Adrenal gland (tissue), 9 donors: ENCODE measurements at regions not wholly inside any gene's neighbourhood (a gene's known extent, or its start where the extent isn't known, plus 50 kb on each side); places are given as distances from the start of the nearest gene placed in this dataset.

Experiments
- DNase-seq, 7 donors: peaks; one replicate each; pipeline ENCODE4 v3.0.0-alpha.2; 2019 to 2020
- H3K27ac ChIP-seq, 5 donors: fragments of 200-600 bp; sonication (generic) in 4 of 5; 1 replicate in 3 of 5; 2 replicates in 2 of 5; pipeline versions ENCODE4 v1.5.1 to v1.8.0; 2016 to 2020; ENCODE audit warnings: mild to moderate bottlenecking in 1 of 5
- H3K27me3 ChIP-seq: fragments of 200-600 bp; 2 replicates; pipeline ENCODE4 v1.8.0; 2021
- H3K36me3 ChIP-seq, 2 donors: fragments of 200-600 bp; replicated peaks in 1 of 2; 1 replicate in 1 of 2; 2 replicates in 1 of 2; pipeline versions ENCODE4 v1.5.1 to v1.8.0; 2018 to 2022
- H3K4me1 ChIP-seq, 2 donors: fragments of 200-600 bp; replicated peaks in 1 of 2; 1 replicate in 1 of 2; 2 replicates in 1 of 2; pipeline versions ENCODE4 v1.5.1 to v1.8.0; 2018 to 2021
- H3K4me3 ChIP-seq, 4 donors: fragments of 200-600 bp; sonication (generic) in 3 of 4; one replicate each; pipeline ENCODE4 v1.5.1; 2016 to 2018
- H3K9me3 ChIP-seq, 3 donors: fragments of 200-600 bp; sonication (generic) in 1 of 3; replicated peaks in 1 of 3; 1 replicate in 2 of 3; 2 replicates in 1 of 3; pipeline versions ENCODE4 v1.5.1 to v1.8.0; 2016 to 2021
- POLR2A ChIP-seq, 2 donors: fragments of 450-650 bp; IDR thresholded peaks; one replicate each; pipeline ENCODE4 v1.6.1; 2017; ENCODE audit warnings: antibody characterized with exemption in 2 of 2, mild to moderate bottlenecking in 2 of 2, moderate library complexity in 1 of 2
- WGBS, 4 donors: extraction: QIAGEN DNeasy Blood & Tissue Kit in 2 of 4; methylation state at CpG; one replicate each; pipeline versions ENCODE4 v1.1.5 to v1.1.7; 2013 to 2017; 5-methylcytosine and 5-hydroxymethylcytosine counted together
- intact Hi-C, 2 donors: fragments of 100-400 bp; cut with DNase I; formaldehyde crosslinking; loops; one replicate each; pipeline versions ENCODE4 v1.14.1 to v1.15.0; 2022 to 2023
- TF ChIP-seq, protein P1 (sequence below), 6 experiments: fragments of 450-650 bp in 4 of 6; fragments of 200-600 bp in 2 of 6; sonication (generic) in 1 of 6; IDR thresholded peaks; 1 replicate in 5 of 6; 2 replicates in 1 of 6; pipeline versions ENCODE4 v1.5.1 to v1.8.0; 2016 to 2021; ENCODE audit warnings: antibody characterized with exemption in 6 of 6, mild to moderate bottlenecking in 2 of 6, moderate library complexity in 1 of 6
- donor health status: healthy with polysubstance abuse.
- donor health status: Bipolar disorder and iron deficiency.
- donor health status: DM: yes; HTN: yes; CAD: no.
- donor health status: DM: no; HTN: no; CAD: no.
- donor health status: DM: no; HTN: no; CAD: no.

DNA sequence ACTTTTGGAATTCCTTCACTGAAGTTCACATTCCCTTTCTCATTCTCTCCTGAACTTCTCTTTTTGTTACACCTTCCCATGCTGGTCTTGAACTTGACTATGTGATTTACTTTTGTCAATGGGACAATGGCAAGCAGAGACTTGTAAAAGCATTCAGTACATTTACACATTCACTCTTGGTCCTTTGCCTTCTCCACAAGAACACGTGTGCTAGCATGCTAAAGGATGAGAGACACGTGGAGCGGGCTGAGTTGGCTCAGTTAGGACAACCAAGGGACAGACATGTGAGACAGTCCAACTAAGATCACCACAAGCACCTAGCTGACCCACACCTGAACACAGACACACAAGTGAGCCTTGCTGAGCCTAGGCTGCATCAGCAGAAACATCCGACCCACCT is 91.3 kb upstream of the PAK5 start:
- H3K9me3 ChIP-seq: no peaks in the 10 kb centered on the region
- TF ChIP-seq, protein P1, sequence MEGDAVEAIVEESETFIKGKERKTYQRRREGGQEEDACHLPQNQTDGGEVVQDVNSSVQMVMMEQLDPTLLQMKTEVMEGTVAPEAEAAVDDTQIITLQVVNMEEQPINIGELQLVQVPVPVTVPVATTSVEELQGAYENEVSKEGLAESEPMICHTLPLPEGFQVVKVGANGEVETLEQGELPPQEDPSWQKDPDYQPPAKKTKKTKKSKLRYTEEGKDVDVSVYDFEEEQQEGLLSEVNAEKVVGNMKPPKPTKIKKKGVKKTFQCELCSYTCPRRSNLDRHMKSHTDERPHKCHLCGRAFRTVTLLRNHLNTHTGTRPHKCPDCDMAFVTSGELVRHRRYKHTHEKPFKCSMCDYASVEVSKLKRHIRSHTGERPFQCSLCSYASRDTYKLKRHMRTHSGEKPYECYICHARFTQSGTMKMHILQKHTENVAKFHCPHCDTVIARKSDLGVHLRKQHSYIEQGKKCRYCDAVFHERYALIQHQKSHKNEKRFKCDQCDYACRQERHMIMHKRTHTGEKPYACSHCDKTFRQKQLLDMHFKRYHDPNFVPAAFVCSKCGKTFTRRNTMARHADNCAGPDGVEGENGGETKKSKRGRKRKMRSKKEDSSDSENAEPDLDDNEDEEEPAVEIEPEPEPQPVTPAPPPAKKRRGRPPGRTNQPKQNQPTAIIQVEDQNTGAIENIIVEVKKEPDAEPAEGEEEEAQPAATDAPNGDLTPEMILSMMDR (IDR thresholded peaks at IDR 0.05): no peak
- TF ChIP-seq POLR2A (IDR thresholded peaks at IDR 0.05): no peak
- no peaks in the 10 kb centered on the region for H3K27me3 ChIP-seq
- no peak overlapping the region for H3K4me3 ChIP-seq
- no peak overlapping the region for H3K27ac ChIP-seq
- DNase-seq: no peak
- intact Hi-C loops: no loop called here
- no peaks in the 10 kb centered on the region for H3K4me1 ChIP-seq
- WGBS, 4 donors: 81 to 87% (median 83%) methylated on average over 4 of the region's 4 CpGs
- no peaks in the 10 kb centered on the region for H3K36me3 ChIP-seq

DNA sequence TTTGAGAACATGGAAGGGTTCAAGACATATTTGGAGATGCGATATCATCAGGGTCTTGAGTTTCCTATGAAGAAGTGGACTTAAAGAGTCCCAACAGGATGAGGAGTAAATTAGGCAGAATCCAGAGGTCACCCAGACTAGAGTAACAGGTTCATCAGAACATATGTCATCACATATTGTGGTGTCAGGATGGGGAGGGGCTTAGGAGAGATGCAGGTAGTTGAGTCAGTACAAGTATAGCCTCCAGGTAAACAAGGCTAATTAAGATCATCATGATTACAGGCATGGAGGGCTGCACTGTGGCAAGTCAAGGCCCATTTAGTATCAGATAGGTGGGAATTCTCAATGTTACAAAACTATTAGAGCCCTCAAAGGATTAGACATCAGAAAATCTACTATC is 90.1 kb upstream of the PAK5 start:
- no peak for DNase-seq
- H3K4me1 ChIP-seq: no peaks in the 10 kb centered on the region
- intact Hi-C loops: no loop called here
- H3K4me3 ChIP-seq: no peak overlapping the region
- WGBS, 4 donors: 86 to 100% (median 90%) methylated on average over 1 of the region's 1 CpG
- TF ChIP-seq POLR2A (IDR thresholded peaks at IDR 0.05): no peak
- TF ChIP-seq, protein P1 (IDR thresholded peaks at IDR 0.05): no peak
- no peaks in the 10 kb centered on the region for H3K27me3 ChIP-seq
- H3K27ac ChIP-seq: no peak overlapping the region
- no peaks in the 10 kb centered on the region for H3K36me3 ChIP-seq
- H3K9me3 ChIP-seq: no peaks in the 10 kb centered on the region

DNA sequence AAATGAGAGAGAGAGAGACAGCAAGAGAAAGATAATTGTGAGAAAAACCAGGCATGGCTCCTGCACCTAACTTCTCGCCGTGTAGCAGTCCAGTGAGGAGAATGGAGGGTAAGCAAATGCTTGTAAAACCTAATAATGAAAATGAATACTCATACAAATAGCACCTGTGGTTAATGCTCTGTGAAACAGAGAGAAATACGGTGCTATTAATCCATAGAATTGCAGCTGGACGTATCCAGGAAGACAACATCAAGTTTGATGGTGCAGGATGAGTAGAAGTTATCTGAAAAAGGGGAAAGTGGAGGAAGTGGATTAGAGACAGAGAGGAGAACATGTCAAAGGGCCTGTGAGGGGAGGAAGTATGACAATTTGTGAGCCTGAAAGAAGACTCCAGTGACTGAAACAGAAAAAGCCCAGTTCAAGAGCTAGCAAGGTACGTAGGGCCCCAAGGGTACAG is 89.4 kb upstream of the PAK5 start:
- no peaks in the 10 kb centered on the region for H3K4me1 ChIP-seq
- no peaks in the 10 kb centered on the region for H3K9me3 ChIP-seq
- WGBS, 4 donors: 48 to 56% (median 55%) methylated on average over 5 of the region's 5 CpGs
- TF ChIP-seq POLR2A (IDR thresholded peaks at IDR 0.05): no peak
- TF ChIP-seq, protein P1 (IDR thresholded peaks at IDR 0.05): no peak
- H3K27ac ChIP-seq: no peak overlapping the region
- H3K36me3 ChIP-seq: no peaks in the 10 kb centered on the region
- intact Hi-C loops: no loop called here
- no peak overlapping the region for H3K4me3 ChIP-seq
- DNase-seq: no peak
- H3K27me3 ChIP-seq: no peaks in the 10 kb centered on the region

GRCh38 chr20:9927224-9927623 is 88.3 kb upstream of the PAK5 start:
- intact Hi-C loops: no loop called here
- Histone ChIP-seq H3K4me1 (no peaks in the 10 kb centered on the region), H3K27me3 (no peaks in the 10 kb centered on the region), H3K36me3 (no peaks in the 10 kb centered on the region), H3K27ac (no peak overlapping the region), H3K9me3 (no peaks in the 10 kb centered on the region), H3K4me3 (no peak overlapping the region)
- TF ChIP-seq, protein P1 (IDR thresholded peaks at IDR 0.05): no peak
- no peak for TF ChIP-seq POLR2A (IDR thresholded peaks at IDR 0.05)
- 76 to 88% (median 81%) methylated on average over 1 of the region's 1 CpG for WGBS, 4 donors
- no peak for DNase-seq
